Activated CD4-positive, alpha-beta T cell treated with anti-CD3 and anti-CD28 coated beads for 1 hour (primary cell): ENCODE measurements at regions not wholly inside any gene's neighbourhood (a gene's known extent, or its start where the extent isn't known, plus 50 kb on each side); places are given as distances from the start of the nearest gene placed in this dataset.
"Not testable (repeated sequence)": the region's sequence is repeated elsewhere in the genome, so short reads cannot be mapped to it uniquely, and the experiment has no call there.

Experiments used
- DNase-seq: peaks from one replicate; pipeline ENCODE4 v3.0.0-alpha.2; 2020

DNA sequence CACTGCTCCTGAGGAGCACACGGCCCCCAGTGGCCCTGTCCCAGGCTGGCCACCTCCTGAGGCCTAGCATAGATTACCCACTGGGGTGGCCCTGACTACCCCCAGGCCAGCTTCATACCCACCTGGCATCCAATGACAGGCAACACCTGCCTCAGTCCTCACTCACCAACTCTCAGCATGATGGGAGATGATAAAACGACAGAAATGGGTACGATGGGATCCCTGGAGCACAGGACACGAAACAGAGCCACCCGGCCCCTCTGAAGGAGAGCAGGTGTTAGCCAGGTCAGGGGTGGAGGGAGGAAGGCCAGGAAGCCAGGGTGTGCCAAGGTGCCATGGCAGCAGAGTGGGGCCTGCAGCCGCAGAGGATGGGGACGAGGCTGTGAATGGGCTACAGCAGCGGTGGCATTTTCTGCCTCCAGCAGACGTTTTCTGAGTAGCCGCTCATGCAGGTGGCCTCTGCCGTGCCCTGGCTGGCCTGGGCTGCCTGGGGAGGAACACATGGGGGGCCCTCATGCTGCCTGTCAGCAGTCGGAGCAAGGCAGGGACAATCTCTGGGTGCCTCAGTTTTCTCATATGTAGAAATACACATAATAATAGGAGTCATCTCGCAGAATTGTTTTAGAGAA is 50.2 kb upstream of the FGF3 start:
- DNase-seq, result no peak

- DNase-seq, result no peak
These were observed 51.5 kb upstream of the FGF3 start for GRCh38 chr11:69870766-69871165.

GRCh38 chr11:69873166-69874077 is 54.2 kb upstream of the FGF3 start:
- DNase-seq, result no peak

DNA sequence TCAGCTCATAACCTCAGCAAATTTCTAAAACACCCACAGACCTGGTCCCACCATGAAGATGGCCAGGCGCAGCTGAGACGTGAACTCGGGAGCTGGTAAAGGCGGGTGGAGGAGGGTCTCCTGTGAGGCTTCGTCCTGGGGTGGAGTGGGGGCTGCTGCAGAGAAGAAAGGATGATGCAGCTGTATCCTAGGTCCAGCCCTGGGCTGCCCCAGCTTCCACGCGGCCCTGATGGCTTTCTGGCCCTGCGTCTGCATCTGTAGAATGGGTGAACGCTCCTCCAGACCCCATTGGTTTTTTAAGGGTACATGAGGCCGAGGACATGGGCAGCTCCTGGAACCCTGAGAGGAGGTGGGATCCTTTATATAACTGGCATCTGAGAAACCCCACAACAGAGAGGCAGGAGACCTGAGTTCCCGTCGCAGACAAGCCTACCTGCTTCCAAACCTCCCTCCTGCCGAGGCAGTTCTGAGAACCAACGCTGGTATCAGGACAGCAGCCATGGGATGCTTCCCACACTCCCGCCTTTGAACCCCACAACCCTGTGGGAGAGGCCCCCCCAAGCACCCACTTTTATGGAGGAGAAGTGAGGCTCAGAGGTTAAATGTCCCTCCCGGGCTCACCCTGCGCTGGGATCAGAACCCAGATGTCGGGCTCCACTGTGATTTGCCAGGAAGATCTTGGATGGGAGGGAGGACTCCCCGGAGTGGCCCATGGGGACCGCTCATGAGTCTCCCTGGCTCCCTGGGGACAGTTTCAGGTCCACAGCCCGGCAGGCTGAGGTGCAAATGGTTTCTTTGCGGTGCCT is 55.2 kb upstream of the FGF3 start:
- DNase-seq, result no peak

DNA sequence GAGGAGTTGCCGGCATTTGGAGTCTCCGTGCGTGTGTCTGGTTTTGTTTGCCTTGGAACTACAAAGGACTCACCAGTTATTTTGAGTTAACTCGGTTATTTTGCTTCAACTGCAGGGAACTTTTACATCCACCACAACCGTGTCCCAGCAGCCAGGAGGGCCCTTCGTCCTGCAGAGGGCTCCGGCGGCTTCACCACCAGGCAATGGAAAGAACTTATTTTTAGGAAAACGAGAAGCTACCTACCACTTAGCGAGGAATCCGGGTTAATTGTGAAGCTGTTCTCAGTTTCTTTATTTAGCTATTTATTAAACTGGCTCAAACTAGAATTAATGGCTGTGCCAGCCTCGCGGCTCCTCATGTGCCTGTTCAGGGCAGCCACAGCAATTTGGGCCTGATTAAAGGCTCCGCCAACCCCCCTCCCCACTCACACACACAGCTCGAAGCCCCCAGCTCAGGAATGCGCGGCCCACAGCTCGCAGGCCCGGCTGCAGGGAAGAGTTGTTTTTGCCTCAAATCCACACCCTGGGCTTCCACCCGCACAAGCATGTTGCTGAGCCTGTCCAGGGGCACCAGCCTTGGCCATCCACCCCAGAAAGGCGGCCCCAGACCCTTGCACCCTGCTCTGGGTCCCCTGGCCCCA is 55.9 kb upstream of the FGF3 start:
- no peak for DNase-seq

GRCh38 chr11:69876013-69876412 is 56.8 kb upstream of the FGF3 start:
- DNase-seq, result no peak

- DNase-seq, result no peak
These were observed 58.0 kb upstream of the FGF3 start for GRCh38 chr11:69877235-69877634.

DNA sequence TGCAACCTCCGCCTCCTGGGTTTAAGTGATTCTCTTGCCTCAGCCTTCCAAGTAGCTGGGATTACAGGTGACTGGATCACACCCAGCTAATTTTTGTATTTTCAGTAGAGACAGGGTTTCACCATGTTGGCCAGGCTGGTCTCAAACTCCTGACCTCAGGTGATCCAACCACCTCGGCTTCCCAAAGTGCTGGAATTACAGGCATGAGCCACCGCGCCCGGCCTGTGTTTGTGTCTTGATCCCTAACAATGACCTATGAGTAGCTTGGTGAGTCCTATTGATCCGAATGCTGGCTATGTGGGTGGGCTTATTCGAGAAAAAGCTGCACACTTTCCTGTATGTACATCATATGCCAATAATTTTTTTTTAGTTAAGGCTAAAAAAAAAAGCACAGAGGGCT is 58.5 kb upstream of the FGF3 start:
- DNase-seq, result not testable (repeated sequence)

DNA sequence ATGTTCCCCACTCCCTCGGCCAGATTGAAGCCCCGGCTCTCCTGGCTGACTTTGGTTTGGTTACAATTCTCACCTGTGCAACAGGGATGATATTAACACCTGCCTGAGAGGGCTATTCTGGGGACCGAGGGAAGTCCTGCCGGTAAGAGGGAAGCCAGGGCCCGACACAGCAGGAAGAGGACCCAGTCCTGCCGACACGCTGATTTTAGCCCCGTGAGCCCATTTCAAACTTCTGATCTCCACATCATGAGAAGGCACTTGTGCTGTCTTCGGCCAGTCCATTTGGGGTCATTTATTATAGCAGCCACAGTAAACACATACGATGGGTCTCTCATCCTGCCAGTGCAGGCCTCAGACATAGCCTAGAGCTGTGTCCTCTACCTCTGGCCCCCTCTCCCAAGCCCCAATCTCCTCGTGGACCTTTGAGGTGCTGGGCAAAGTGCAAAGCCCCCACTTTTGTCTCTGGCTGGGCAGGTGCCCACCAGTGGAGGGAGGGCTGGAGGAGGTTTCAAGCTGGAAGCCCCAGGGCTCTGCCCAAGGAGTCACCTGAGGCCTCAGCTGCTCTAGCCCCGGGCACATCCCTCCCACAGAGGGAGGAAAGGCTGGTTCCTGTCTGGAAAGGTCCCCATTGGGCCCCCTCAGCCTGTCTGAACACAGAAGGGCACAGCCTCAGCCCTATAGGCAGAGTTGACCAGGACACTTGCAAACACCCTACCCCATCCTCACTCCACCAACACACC is 59.1 kb upstream of the FGF3 start:
- no peak for DNase-seq

- DNase-seq, result no peak
These were observed 59.9 kb upstream of the FGF3 start for GRCh38 chr11:69878927-69879728.

DNA sequence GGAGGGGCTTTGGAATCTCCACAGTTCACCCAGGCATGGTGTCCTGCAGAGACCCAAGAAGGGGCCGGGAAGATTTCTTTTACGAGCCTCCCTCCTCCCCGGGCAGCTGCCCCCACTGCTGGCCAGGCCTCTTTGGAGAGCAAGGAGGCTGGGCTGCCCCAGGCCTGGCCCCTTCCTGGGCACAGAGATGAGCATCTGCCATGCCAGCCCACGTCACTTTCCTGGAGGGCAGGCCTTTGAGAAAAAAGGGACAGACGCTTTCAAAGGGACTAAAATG is 60.5 kb upstream of the FGF3 start:
- no peak for DNase-seq

DNA sequence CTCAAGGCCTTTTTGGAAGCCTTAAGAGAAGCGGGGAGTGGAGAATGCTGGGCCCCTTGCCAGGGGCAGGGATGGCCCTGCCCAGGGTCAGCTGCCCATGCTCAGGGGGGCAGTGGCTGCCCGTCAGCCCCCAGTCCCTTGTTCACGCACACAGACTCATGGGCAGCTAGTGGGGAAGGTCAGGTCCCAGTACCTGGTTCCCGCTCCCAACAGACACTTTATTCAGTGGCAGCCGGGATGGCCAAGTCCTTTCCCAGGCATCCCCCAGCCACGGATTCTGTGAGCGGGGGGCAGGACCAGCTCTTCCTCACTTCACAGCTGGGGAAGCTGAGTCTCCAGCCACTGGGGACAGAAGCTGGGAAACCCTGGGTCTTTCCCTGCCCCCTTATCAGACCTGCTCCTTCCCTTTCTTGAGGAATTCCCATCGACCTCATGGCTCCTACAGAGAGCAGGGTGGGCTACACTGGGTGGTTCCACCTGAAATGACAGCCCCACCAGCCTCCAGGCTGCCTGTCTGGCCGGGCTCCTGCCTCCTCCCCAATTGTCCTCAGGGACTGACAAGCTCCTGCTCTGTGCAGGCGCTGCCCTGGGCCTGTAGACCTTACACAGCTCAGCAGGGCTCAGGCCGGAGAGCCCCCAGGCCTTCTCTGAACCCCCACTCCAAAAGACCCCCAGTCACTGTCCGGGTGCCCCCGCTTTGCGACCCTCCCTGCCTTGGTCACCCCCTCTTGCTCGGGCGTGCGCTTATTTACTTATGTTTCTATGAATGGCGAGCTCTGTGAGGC is 61.0 kb upstream of the FGF3 start:
- no peak for DNase-seq

- no peak for DNase-seq
These were observed 61.7 kb upstream of the FGF3 start for GRCh38 chr11:69880826-69881445.

DNA sequence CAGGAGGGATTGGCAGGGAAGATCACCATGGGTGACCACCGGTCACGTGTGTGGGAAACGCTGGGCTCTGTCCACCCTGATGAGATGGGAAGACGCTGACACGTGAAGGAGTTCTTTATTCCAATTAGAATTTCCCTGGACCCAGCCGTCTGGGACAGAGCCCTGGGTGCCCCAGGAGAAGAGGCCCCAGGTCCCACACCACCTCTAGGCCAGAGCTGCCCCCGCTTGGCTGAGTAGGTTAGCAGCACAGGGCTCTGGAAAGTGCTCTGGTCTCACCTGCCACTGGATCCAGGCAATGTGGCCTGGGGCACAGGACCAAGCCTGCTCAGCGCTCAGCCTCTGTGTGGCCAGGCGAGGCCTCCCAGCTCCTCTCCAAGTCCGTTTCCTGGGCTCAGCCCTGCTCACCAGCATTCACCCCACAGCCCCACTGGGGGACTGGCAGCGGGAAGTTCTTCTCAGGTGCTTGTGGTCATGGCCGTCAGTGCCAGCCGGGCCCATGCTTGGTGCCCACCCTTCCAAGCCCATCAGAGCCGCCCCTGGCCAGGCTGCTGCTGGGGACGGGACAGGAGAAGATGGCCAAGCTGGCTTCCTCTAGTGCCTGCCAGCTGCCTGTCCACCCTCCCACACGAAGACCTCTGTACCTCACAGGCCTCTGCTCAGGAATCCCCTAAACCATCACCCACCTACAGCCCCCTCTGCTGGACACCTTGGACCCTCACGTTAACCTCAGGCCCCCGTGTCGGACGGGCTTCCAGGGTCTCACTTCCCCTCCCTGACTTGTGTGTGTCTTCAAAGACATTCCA is 62.5 kb upstream of the FGF3 start:
- no peak for DNase-seq

DNA sequence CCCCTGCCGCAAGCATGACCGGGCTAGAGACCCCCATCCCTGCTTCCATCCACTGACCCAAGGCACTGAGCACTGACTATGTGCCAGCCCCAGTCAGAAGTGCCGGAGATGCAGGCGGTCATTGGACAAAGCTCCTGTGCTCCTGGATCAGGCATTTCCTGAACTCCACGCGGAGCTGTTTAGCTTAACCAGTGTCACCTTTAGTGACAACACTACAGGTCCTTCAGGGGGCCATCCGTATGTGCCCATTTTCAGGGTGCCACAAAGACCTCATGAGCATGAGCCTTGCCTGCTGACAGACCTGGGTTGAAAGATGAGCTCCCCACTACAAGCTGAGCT is 63.0 kb upstream of the FGF3 start:
- DNase-seq, result no peak

DNA sequence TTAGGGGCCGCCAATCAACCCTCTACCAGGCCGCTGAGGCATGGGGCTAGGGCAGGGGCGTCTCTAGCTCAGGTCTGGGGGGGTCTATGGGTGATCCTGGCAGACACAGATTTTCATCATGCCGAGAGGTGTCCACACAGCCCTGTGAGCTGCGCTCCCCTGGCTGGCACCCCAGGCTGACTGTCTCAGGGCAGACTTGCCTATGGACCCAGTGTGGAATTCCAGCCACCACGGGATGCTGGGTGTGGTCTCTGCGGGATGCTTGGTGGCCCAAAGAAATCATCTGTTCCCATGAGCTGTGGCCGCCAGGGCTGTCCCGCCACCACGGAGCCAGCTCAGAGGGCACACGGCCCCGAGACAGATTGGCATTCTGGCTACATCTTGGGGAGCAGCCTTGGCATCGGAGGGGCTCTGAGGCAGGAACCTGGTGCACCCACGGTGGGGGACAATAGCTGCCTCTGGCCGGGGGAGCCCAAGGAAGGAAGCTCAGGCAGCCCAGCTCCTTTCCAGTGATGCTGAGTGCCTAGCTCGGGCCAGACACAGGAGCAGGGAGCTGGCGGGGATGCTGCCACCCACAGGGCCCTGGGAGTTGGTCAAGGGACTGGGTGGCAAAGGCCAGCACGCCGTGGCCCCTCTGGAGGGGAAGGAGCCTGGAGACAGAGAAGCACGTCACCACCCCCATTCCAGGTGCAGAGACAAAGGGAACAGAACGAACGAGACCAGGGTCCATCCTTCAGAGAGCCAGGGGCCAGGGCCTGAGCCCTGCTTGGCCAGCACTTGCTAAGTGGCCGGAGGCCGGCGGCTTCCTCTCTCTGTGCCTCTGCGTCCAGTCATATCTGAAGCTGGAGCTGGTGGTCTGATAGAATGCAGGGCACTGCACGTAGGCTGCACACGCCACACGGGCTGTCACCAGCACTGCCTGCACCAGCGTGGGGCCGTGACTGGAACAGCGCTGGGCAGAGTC is 64.4 kb upstream of the FGF3 start:
- DNase-seq, result no peak

DNA sequence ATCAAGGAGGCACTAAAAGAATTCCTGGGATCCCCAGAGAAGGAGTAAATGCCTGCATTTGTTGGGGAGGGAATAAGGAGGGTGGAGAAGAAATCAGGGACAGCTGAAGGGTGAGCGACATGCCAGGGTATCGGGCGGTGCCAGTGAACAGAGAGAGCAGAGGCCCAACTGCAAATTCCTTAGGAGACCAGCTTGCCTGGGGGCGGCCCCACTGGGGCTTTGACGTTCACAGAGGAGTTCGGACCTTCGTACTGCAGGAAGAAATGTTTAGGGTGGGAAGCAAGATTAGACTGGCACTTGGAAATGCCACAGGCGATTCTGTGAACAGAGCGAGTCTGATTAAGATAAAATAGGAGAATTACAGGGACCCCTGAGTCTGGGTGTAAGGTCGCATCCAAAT is 65.1 kb upstream of the FGF3 start:
- no peak for DNase-seq

DNA sequence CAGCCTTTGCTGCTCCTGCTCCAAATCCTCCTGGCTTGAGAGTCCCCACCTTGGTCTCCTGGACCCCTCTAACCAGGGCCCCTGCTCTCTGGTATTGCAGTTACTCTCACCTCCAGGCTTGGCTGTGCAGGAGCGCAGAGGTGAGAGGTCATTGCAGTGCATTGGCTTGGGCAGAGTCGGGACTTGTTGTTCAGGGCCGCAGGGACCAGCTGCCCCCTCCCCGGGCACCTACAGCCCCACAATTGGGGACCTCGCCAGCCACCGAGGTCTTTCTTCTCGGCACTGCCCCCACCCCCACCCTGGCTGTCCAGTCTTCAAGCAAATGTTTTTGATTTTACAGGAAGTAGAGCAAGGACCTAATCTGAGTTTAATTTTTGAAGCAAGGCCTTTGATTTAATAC is 65.5 kb upstream of the FGF3 start:
- no peak for DNase-seq

DNA sequence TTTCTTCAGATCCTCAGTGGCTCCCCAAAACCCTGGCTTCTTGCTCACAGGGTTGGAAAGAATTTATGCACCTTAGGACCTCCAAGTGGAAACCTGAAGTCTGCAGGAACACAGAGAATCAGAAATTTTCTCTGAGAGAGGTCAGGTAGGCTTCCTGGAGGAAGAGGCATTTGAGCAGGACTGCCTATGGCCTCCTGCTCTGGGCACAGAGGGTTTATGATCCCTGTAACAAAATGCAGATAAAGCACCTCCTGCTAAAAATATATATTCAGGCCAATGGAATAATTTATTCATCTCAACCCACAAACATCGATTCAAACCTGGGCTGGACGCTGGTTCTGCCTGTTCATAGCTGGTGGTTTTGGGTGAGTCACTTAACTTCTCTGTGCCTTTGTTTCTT is 68.1 kb upstream of the FGF3 start:
- no peak for DNase-seq
